LHCN-M2 (cell line): ENCODE measurements at regions not wholly inside any gene's neighbourhood (a gene's known extent, or its start where the extent isn't known, plus 50 kb on each side); places are given as distances from the start of the nearest gene placed in this dataset.
A peak's percentile ranks its signal among the peaks of the same experiment; 100 is the strongest.
"Not testable (repeated sequence)": the region's sequence is repeated elsewhere in the genome, so short reads cannot be mapped to it uniquely, and the experiment has no call there.

Source experiments
- DNase-seq: peaks from one replicate; pipeline ENCODE4 v3.0.0-alpha.2; 2012; ENCODE audit warnings: low read depth

- DNase-seq, result no peak
Observed at GRCh38 chr1:219434285-219434922, 178.5 kb downstream of the ZC3H11B start.

- no peak for DNase-seq
Observed at GRCh38 chr1:219433496-219434131, 179.3 kb downstream of the ZC3H11B start.

DNA sequence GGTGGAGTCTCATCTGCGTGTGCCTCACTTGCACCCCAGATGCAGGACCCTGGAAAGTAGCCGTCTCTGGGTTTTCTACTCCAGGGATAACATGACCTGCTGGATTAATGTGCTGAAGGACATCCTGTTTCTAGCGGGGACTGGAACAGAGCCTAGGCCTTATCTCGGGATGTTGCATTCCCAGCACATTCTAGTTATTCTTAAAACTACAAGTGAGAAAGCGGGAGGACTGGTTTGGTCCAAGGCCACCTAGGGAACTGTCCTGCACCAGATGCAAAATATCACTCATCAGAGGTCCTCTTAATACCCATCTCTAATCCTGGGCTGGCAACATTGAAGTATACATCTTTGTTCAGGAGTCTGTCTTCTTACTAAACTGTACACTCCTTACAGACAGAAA, 179.9 kb downstream of the ZC3H11B start:
- DNase-seq, result no peak

DNA sequence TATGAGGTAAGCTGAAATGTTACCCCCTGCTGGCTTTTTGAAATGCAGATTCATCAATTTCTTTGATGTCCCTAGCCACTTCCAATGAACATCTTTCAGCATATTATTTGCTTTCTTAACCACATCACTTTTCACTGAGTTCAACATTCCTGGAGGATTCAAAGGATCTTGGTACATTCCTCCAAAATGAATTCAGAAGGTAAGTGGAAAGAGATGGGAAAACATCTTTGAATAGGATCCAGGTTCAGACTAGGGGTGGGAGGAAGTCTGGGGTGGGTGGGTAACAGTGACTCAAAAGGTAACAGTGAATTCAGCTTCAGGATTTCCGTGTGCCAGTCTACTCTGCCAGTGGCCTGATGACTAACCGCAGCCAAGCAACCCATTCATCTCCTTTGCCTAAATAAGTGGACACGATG, 180.7 kb downstream of the ZC3H11B start:
- no peak for DNase-seq

DNA sequence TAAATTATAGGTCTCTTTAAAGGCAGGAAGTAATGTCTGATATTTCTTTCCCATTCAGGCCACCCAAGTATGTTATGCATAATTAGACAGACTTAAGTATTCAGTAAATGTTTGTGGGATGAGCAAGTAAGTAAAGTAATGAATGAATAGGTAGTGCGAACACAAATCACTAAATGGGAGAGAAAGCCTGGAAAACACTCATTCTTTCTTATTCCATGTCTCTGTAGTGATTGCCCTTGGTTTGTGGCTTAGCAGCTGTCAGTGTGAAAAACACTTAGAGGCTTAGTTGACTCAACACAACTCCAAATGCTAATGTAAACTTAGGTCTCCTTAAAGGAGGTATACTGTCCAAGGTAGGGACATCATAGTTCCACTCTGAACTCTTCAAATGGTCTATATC, 182.5 kb downstream of the ZC3H11B start:
- no peak for DNase-seq

GRCh38 chr1:219428651-219429050, 184.3 kb downstream of the ZC3H11B start:
- DNase-seq, result no peak

GRCh38 chr1:219427989-219428388, 184.9 kb downstream of the ZC3H11B start:
- no peak for DNase-seq

DNA sequence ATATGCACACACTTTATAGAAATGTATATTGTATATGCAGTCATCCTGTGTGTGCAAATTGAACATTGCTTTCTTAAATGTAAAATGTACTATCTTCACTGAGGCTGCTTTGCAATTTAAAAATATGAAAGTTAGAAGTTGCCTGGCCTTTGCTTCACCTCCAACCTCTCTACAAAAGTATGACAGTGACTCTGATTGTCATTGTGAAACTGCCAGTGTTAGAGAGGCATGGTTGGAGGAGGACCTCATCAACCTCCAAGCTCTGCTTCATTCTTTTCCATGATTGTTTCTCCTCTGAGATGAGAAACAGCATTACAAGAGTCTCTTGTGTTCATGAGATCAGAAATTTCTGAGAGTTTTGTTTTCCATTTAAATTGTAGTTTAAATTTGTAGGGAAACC, 185.5 kb downstream of the ZC3H11B start:
- no peak for DNase-seq

DNA sequence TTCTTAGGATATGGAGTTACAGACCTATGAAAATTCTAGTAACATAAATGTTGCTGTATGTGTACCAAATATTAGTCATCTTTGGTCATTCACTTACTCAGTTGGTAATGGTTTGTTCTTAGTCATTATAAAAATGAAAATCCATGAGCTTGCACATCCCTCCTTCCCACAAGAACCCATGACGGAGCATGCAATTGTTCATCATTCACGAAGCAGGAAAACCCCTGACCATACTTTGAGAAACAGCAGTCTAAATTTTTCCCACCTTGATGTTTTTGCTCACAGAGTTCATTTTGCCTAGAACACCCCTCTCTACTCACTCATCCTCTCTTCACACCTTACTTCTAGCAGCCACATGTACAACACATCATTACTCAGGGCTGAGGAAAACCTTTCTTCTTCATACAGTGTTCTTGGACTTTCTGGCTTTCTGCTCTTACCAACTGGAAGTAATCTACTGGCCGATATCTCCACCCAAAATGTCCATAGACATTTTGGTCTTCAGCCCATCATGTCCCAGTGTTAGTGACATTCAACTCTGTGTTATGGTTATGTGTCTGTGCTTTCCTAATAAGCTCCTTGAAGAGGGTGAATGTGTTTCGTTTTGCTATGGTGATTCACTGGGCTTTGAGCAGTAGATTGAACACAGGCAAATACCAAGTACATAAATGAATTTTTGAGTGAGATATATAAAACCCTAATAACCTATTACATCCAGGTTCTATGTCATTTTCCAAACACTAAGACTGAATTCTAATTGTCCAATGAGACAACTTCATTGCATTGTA, 189.9 kb downstream of the ZC3H11B start:
- DNase-seq, result peak; percentile 56

DNA sequence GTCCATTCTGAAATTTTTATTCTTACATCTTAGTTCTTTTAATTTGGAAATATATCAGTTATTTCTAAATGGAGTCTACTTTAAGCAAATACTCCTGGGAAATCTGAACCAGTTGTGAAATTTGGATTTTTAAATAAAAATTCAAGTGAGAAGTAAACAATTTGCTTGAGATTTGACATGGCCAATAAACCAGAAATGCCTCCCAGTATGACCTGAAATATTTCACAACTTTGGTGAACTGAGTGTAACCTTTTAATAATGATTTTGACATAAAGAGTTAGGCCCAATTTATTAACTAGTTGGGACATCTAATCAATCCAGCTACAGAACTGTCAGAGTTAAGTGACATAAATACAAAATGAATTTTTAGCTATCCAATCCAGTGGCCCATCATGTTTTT, 192.0 kb downstream of the ZC3H11B start:
- DNase-seq, result no peak

- no peak for DNase-seq
Observed at GRCh38 chr1:219419860-219420259, 193.0 kb downstream of the ZC3H11B start.

DNA sequence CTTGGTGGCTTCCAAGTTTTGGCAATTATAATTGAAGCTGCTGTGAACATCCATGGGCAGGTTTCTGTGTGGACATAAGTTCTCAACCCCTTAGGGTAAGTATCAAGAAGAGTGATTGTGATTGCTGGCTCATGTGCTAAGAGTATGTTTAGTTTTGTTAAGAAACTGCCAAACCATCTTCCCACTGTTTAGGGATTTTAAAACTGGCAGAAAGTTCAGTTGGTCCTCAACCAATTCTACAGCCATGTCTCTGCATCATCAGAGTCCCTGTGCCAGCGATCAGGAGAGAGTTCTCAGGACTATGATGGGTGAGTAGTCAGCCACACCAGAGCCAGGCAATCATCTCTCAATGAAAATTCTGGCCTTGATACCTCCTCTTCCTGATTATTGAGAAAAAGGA, 193.8 kb downstream of the ZC3H11B start:
- DNase-seq, result no peak

- no peak for DNase-seq
Observed at GRCh38 chr1:219417610-219418009, 195.3 kb downstream of the ZC3H11B start.

DNA sequence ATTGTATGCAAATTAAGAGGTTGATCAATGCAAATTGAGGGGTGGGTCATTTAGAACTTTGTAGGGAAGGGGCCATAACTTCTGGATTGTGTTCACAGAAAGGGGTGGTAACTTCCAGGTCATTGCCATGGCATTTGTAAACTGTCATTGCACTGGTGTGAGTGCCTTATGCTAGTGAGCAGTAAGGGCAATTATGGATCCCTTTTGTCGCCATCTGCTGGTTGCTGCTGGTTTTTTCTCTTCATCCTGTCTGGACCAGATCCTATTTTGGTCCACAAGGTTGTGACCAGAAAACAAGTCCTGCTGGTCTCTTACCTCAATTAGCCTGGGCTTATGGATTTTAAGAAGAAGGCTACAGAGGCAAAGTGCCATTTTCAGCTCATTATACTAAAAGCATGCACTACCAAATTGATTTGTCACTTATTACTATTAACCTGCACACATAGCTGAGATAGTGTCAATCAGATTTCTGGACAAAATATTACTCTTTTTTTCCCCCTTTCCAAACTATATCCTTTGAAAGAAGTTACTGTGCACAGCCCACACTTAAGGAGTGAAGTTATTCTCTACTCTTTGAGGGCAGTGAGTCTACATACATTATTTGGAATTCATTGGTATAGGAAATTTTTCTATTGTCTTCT, 196.2 kb downstream of the ZC3H11B start:
- peak; percentile 48 for DNase-seq

GRCh38 chr1:219415915-219416314, 197.0 kb downstream of the ZC3H11B start:
- no peak for DNase-seq

DNA sequence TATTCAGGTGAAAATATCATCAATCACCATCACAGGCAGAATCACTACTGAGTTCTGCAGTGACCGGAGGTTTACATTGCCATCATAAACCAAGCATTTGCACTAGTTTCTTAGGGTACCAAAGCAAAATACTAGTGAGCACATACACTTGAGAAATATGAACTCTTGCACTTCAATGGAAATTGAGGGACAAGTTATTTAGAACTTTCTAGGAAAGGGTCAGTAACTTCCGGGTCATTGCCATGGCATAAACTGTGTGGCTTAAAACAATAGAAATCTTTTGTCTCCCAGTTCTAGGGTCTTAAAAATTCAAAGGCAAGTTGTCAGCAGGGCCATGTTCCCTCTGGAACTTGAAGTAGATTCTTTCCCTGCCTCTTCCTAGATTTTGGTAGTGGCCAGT, 197.5 kb downstream of the ZC3H11B start:
- no peak for DNase-seq

DNA sequence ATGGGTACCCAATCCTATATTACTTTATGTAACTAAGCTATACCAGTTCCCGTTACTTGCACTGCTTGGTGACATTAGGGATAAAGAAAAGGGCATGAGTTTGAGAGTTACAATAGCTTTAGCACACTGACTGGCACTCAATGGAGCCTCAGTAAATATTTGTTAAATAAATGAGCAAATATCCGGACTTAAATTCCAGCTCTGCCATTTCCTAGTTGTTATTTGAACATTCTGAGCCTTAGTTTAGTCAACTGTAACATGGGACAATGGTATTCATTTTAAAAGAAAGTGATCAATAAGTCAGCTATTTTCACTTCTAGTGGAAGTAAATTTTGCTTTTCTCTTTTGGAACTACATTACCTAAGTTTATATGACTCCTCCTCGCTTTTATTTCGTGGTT, 198.7 kb downstream of the ZC3H11B start:
- DNase-seq, result no peak

GRCh38 chr1:219413536-219413935, 199.4 kb downstream of the ZC3H11B start:
- DNase-seq, result no peak

DNA sequence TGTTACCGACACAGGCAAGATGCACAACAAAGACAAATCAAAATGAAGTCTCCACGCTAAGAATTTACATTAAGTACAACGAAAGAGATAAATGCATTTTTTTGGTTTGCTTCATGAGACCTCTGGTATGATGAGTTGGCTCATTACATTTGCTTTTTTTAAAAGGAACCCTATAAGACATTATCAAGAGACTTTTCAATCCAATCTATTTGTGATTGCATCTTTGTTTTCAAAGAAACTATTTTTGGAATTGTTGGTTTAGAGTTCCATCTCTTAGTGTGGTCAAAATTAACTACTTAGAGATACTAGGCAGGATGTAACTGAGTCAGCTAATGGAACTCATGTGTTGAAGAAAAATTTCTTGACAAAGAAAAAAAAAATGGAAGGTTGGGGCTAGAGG, 200.1 kb downstream of the ZC3H11B start:
- DNase-seq, result peak; percentile 4

- not testable (repeated sequence) for DNase-seq
Observed at GRCh38 chr1:219410721-219411120, 202.2 kb downstream of the ZC3H11B start.

GRCh38 chr1:219405531-219406331, 207.2 kb downstream of the ZC3H11B start:
- DNase-seq, result no peak
